PC-9 (cell line): ENCODE measurements at regions not wholly inside any gene's neighbourhood (a gene's known extent, or its start where the extent isn't known, plus 50 kb on each side); places are given as distances from the start of the nearest gene placed in this dataset.

ENCODE experiments used
- EZH2 ChIP-seq: fragments of 200-600 bp; sonication (generic); IDR thresholded peaks from 2 replicates; pipeline ENCODE4 v1.8.0; 2017; ENCODE audit warnings: antibody characterized with exemption, low read depth
- TF ChIP-seq, protein P1 (sequence below): fragments of 200-600 bp; sonication (generic); conservative IDR thresholded peaks from 2 replicates; pipeline ENCODE4 v1.6.1; 2017; ENCODE audit warnings: mixed run types, antibody characterized with exemption, mild to moderate bottlenecking, moderate library complexity

DNA sequence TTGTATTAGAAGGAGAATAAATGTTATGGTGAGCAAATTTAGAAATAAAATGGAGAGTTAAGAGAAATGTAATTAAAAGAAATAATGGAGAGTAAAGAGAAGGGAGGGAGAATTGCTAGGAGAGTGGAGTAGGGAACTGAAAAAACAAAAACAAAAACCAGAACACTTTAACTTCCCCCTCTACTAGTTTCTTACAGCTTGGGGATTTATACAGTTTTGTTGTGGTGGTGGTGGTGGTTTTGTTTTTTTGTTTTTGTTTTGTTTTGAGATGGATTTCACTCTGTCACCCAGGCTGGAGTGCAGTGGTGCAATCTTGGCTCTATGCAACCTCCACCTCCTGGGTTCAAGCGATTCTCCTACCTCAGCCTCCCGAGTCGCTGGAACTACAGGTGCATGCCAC is 322.4 kb downstream of the TMEM167A start:
- TF ChIP-seq, protein P1, sequence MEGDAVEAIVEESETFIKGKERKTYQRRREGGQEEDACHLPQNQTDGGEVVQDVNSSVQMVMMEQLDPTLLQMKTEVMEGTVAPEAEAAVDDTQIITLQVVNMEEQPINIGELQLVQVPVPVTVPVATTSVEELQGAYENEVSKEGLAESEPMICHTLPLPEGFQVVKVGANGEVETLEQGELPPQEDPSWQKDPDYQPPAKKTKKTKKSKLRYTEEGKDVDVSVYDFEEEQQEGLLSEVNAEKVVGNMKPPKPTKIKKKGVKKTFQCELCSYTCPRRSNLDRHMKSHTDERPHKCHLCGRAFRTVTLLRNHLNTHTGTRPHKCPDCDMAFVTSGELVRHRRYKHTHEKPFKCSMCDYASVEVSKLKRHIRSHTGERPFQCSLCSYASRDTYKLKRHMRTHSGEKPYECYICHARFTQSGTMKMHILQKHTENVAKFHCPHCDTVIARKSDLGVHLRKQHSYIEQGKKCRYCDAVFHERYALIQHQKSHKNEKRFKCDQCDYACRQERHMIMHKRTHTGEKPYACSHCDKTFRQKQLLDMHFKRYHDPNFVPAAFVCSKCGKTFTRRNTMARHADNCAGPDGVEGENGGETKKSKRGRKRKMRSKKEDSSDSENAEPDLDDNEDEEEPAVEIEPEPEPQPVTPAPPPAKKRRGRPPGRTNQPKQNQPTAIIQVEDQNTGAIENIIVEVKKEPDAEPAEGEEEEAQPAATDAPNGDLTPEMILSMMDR, result no peak
- TF ChIP-seq EZH2, result no peak
